Tibial nerve (tissue), 3 donors: ENCODE measurements at regions not wholly inside any gene's neighbourhood (a gene's known extent, or its start where the extent isn't known, plus 50 kb on each side); places are given as distances from the start of the nearest gene placed in this dataset.

Source experiments
- CTCF ChIP-seq, 5 experiments: fragments of 200-600 bp in 3 of 5; fragments of 450-650 bp in 2 of 5; sonication (generic) in 3 of 5; IDR thresholded peaks; one replicate each; pipeline ENCODE4 v1.5.1; 2016 to 2019; ENCODE audit warnings: antibody characterized with exemption in 5 of 5, mild to moderate bottlenecking in 3 of 5, moderate library complexity in 2 of 5
- POLR2A ChIP-seq, 2 donors: fragments of 450-650 bp; IDR thresholded peaks; one replicate each; pipeline ENCODE4 v1.6.1; 2017; ENCODE audit warnings: antibody characterized with exemption in 2 of 2, mild to moderate bottlenecking in 2 of 2, moderate library complexity in 2 of 2

- TF ChIP-seq CTCF (IDR thresholded peaks at IDR 0.05) (no peak), POLR2A (IDR thresholded peaks at IDR 0.05) (no peak)
These were observed 921.3 kb upstream of the AUTS2 start for GRCh38 chr7:68676813-68677535.
